Neural cell (in vitro differentiated cells): ENCODE measurements at regions not wholly inside any gene's neighbourhood (a gene's known extent, or its start where the extent isn't known, plus 50 kb on each side); places are given as distances from the start of the nearest gene placed in this dataset.

Experiments used
- H2AFZ ChIP-seq: fragments of 200-600, 300-800 bp; sonication (generic), shearing (Covaris generic); 2 replicates; pipeline ENCODE4 v1.6.0; 2014; ENCODE audit warnings: low read depth, mild to moderate bottlenecking, antibody characterized with exemption, low read length, moderate library complexity
- H3F3A ChIP-seq: fragments of 200-600 bp; shearing (Covaris generic); 2 replicates; pipeline ENCODE4 v1.6.1; 2016; ENCODE audit warnings: mild to moderate bottlenecking, moderate library complexity, mixed read lengths, antibody characterized with exemption, low read length; ENCODE audit not compliant: insufficient read depth, poor library complexity, severe bottlenecking
- H3K27ac ChIP-seq: fragments of 200-600, 300-800 bp; sonication (generic), shearing (Covaris generic); 2 replicates; pipeline ENCODE4 v1.5.1; 2014; ENCODE audit warnings: mild to moderate bottlenecking, low read length, moderate library complexity
- H3K27me3 ChIP-seq: fragments of 300-800, 200-600 bp; sonication (generic), shearing (Covaris generic); 2 replicates; pipeline ENCODE4 v1.6.0; 2014; ENCODE audit warnings: mild to moderate bottlenecking, low read depth, low read length, moderate library complexity; ENCODE audit not compliant: insufficient read depth
- H3K36me3 ChIP-seq: fragments of 300-800, 200-600 bp; sonication (generic), shearing (Covaris generic); 2 replicates; pipeline ENCODE4 v1.5.1; 2014; ENCODE audit warnings: mild to moderate bottlenecking, antibody characterized with exemption, low read length, moderate library complexity; ENCODE audit not compliant: insufficient read depth
- H3K4me2 ChIP-seq: fragments of 300-800, 200-600 bp; sonication (generic), shearing (Covaris generic); 2 replicates; pipeline ENCODE4 v1.6.0; 2014; ENCODE audit warnings: mild to moderate bottlenecking, low read length
- H3K4me3 ChIP-seq: fragments of 300-800, 200-600 bp; sonication (generic), shearing (Covaris generic); 2 replicates; pipeline ENCODE4 v1.5.1; 2014; ENCODE audit warnings: mild to moderate bottlenecking, low read length, moderate library complexity
- H3K79me2 ChIP-seq: fragments of 200-600 bp; shearing (Covaris generic); replicated peaks from 2 replicates; pipeline ENCODE4 v1.6.0; 2014; ENCODE audit warnings: mild to moderate bottlenecking, low read length, moderate library complexity; ENCODE audit not compliant: insufficient read depth
- H3K9ac ChIP-seq: fragments of 300-800, 200-600 bp; sonication (generic), shearing (Covaris generic); 2 replicates; pipeline ENCODE4 v1.6.1; 2016; ENCODE audit warnings: mild to moderate bottlenecking, low read length, mixed read lengths
- H3K9me2 ChIP-seq: fragments of 200-600 bp; shearing (Covaris generic); 2 replicates; pipeline ENCODE4 v1.6.1; 2016; ENCODE audit warnings: mild to moderate bottlenecking, low read length, mixed read lengths; ENCODE audit not compliant: insufficient read depth
- H3K9me3 ChIP-seq: fragments of 200-600, 300-800 bp; sonication (generic), shearing (Covaris generic); 2 replicates; pipeline ENCODE4 v1.6.1; 2016; ENCODE audit warnings: mild to moderate bottlenecking, mixed run types, low read length, moderate library complexity, mixed read lengths
- H4K20me1 ChIP-seq: fragments of 200-600 bp; shearing (Covaris generic); 2 replicates; pipeline ENCODE4 v1.6.1; 2016; ENCODE audit warnings: mild to moderate bottlenecking, mixed run types; ENCODE audit not compliant: insufficient read depth
- CTCF ChIP-seq: fragments of 450-650 bp; IDR thresholded peaks from 2 replicates; pipeline ENCODE4 v1.5.1; 2014; ENCODE audit warnings: antibody characterized with exemption, mild to moderate bottlenecking, moderate library complexity; ENCODE audit not compliant: poor library complexity, severe bottlenecking
- EP300 ChIP-seq: fragments of 450-650 bp; conservative IDR thresholded peaks from 2 replicates; pipeline ENCODE4 v1.6.1; 2014; ENCODE audit warnings: antibody characterized with exemption, mild to moderate bottlenecking, moderate library complexity; ENCODE audit not compliant: poor library complexity, severe bottlenecking
- EZH2 ChIP-seq: fragments of 200-600, 300-800 bp; shearing (Covaris generic), sonication (generic); IDR thresholded peaks from 2 replicates; pipeline ENCODE4 v1.6.1; 2014; ENCODE audit warnings: antibody characterized with exemption, low read length, borderline replicate concordance, mild to moderate bottlenecking; ENCODE audit not compliant: insufficient read depth, poor library complexity, severe bottlenecking
- MXI1 ChIP-seq: fragments of 450-650 bp; conservative IDR thresholded peaks from 2 replicates; pipeline ENCODE4 v1.6.1; 2014; ENCODE audit warnings: antibody characterized with exemption, mild to moderate bottlenecking; ENCODE audit not compliant: poor library complexity, severe bottlenecking
- POLR2AphosphoS5 ChIP-seq: IDR thresholded peaks from 2 replicates; pipeline ENCODE4 v1.6.1; 2012
- RAD21 ChIP-seq: fragments of 450-650 bp; conservative IDR thresholded peaks from 2 replicates; pipeline ENCODE4 v1.6.1; 2014; ENCODE audit warnings: antibody characterized with exemption, mild to moderate bottlenecking, moderate library complexity
- REST ChIP-seq: IDR thresholded peaks from 2 replicates; pipeline ENCODE4 v1.6.1; 2012; ENCODE audit warnings: borderline replicate concordance
- SMC3 ChIP-seq: fragments of 450-650 bp; conservative IDR thresholded peaks from 2 replicates; pipeline ENCODE4 v1.6.1; 2014; ENCODE audit warnings: antibody characterized with exemption, mild to moderate bottlenecking, moderate library complexity; ENCODE audit not compliant: poor library complexity
- TAF1 ChIP-seq: IDR thresholded peaks from 2 replicates; pipeline ENCODE4 v1.6.1; 2012; ENCODE audit warnings: low read depth

GRCh38 chr9:25600501-25600900 is 77.7 kb downstream of the TUSC1 start:
- no peaks in the 10 kb centered on the region for H3K27me3 ChIP-seq
- TF ChIP-seq REST (no peak), POLR2AphosphoS5 (no peak), RAD21 (no peak), MXI1 (no peak), SMC3 (no peak), CTCF (no peak), EZH2 (no peak), EP300 (no peak), TAF1 (no peak)
- no peaks in the 10 kb centered on the region for H3K9me2 ChIP-seq
- H3F3A ChIP-seq: no peaks in the 10 kb centered on the region
- H2AFZ ChIP-seq: no peak overlapping the region
- H3K4me2 ChIP-seq: no peak overlapping the region
- no peaks in the 10 kb centered on the region for H4K20me1 ChIP-seq
- H3K36me3 ChIP-seq: no peaks in the 10 kb centered on the region
- no peak overlapping the region for H3K9ac ChIP-seq
- H3K9me3 ChIP-seq: no peaks in the 10 kb centered on the region
- H3K4me3 ChIP-seq: no peak overlapping the region
- H3K27ac ChIP-seq: no peak overlapping the region
- no peaks in the 10 kb centered on the region for H3K79me2 ChIP-seq

GRCh38 chr9:25584611-25585010 is 93.6 kb downstream of the TUSC1 start:
- Histone ChIP-seq H3K27me3 (no peaks in the 10 kb centered on the region), H3K9me2 (no peaks in the 10 kb centered on the region), H3K4me2 (no peak overlapping the region), H3K27ac (no peak overlapping the region), H2AFZ (no peak overlapping the region), H4K20me1 (no peaks in the 10 kb centered on the region), H3K4me3 (no peak overlapping the region), H3K79me2 (no peaks in the 10 kb centered on the region), H3K9ac (no peak overlapping the region), H3F3A (no peaks in the 10 kb centered on the region), H3K36me3 (no peaks in the 10 kb centered on the region), H3K9me3 (no peaks in the 10 kb centered on the region)
- no peak for TF ChIP-seq EP300
- TF ChIP-seq EZH2: no peak
- no peak for TF ChIP-seq TAF1
- no peak for TF ChIP-seq REST
- no peak for TF ChIP-seq RAD21
- no peak for TF ChIP-seq POLR2AphosphoS5
- TF ChIP-seq CTCF: no peak
- no peak for TF ChIP-seq SMC3
- no peak for TF ChIP-seq MXI1
